HCT116 (cell line): ENCODE measurements at regions not wholly inside any gene's neighbourhood (a gene's known extent, or its start where the extent isn't known, plus 50 kb on each side); places are given as distances from the start of the nearest gene placed in this dataset.

Experiments
- CTCF ChIP-seq, 3 experiments: fragments of 200-600 bp in 1 of 3; sonication (generic) in 1 of 3; IDR thresholded peaks in 2 of 3; conservative IDR thresholded peaks in 1 of 3; 2 replicates each; pipeline ENCODE4 v1.5.1; 2012 to 2017; ENCODE audit warnings: low read depth in 2 of 3, low read length in 2 of 3, antibody characterized with exemption in 1 of 3, borderline replicate concordance in 1 of 3, control low read depth in 1 of 3, mild to moderate bottlenecking in 1 of 3, mixed read lengths in 1 of 3, mixed run types in 1 of 3, moderate library complexity in 1 of 3; ENCODE audit not compliant: insufficient read depth in 1 of 3
- EZH2 ChIP-seq: fragments of 200-600 bp; sonication (generic); IDR thresholded peaks from 2 replicates; pipeline ENCODE4 v1.6.1; 2017; ENCODE audit warnings: antibody characterized with exemption, mixed run types
- MAX ChIP-seq: IDR thresholded peaks from 2 replicates; pipeline ENCODE4 v1.6.1; 2012

GRCh38 chr9:38141746-38142591 is 72.9 kb upstream of the SHB start:
- no peak for TF ChIP-seq MAX
- TF ChIP-seq CTCF (IDR thresholded peaks at IDR 0.05 in 2 of 3, conservative IDR thresholded peaks at IDR 0.05 in 1 of 3; ENCODE audit: borderline replicate concordance in 1 of 3, insufficient read depth in 1 of 3, low read depth in 2 of 3, low read length in 2 of 3): no peak
- no peak for TF ChIP-seq EZH2
